Ecto neural progenitor cell (in vitro differentiated cells): ENCODE measurements at regions not wholly inside any gene's neighbourhood (a gene's known extent, or its start where the extent isn't known, plus 50 kb on each side); places are given as distances from the start of the nearest gene placed in this dataset.
"Not testable (repeated sequence)": the region's sequence is repeated elsewhere in the genome, so short reads cannot be mapped to it uniquely, and the experiment has no call there.

Experiments
- DNase-seq: peaks from one replicate; pipeline ENCODE4 v3.0.0-alpha.2; 2018; ENCODE audit warnings: low spot score

DNA sequence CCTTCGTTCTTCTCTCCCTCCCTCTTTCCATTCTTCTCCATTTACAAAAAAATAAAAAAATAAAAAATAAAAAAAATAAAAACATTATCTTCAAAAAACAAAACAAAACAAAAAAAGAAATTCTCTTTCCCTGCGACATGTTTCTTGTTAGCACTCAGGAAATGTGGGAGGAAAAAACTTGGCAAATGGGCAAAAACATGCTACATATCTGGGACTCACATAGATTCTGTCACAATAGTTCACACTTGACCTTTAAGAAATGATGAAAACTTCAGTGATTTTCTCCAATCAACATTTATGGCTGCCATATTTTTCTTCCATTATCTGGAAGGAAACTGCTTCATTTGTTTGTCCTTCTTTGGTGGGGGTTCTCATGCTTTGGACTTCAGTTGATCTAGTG lies 109.3 kb downstream of the PRKAB2 start:
- no peak for DNase-seq

GRCh38 chr1:147061880-147062279 lies 110.4 kb downstream of the PRKAB2 start:
- DNase-seq: not testable (repeated sequence)

- no peak for DNase-seq
These were observed 115.1 kb downstream of the NBPF12 start for GRCh38 chr1:147053269-147053668.

DNA sequence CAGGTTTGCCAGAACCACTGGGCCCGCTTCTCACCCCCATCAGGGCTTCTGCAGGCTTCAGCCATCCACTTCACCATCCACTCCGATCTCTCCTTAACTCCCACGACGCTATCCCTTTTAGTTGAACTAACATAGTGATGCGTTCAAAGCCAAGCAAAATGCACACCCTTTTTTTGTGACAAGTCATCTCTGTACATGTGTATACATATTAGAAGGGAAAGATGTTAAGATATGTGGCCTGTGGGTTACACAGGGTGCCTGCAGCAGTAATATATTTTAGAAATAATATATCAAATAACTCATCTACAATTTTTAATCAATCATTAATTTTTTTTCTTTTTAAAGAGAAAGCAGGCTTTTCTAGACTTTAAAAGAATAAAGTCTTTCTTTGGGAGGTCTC lies 114.6 kb downstream of the NBPF12 start:
- no peak for DNase-seq

- no peak for DNase-seq
These were observed 114.0 kb downstream of the NBPF12 start for GRCh38 chr1:147052143-147052542.

- no peak for DNase-seq
These were observed 113.0 kb downstream of the NBPF12 start for GRCh38 chr1:147051136-147051535.

- DNase-seq: no peak
These were observed 112.5 kb downstream of the NBPF12 start for GRCh38 chr1:147050654-147051053.

DNA sequence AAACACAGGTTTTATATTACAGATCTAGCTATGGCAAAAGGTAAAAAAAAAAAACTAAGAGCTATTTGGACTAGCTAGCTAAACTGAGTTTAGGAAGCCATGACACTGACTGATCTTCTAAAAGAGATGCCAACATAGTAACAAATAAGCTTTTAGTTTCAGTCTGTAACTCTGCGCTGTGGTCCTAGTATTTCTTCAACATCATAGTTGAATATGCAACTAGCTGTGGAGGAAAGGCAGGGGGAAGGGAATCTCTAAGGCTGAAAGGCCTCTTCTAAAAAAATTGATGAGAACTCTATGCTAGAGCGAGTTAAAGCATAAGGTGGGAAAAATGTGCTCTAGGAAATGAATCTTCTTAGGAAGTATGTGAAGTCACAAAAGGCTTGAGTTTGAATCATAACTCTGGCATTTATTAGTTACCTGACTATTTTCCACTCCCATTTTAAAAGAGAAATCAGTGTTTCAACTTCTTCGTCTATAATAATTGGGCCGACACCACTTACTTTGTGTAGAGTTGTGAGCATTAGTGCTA lies 108.8 kb downstream of the NBPF12 start:
- DNase-seq: not testable (repeated sequence)

GRCh38 chr1:147046189-147046862 lies 108.2 kb downstream of the NBPF12 start:
- DNase-seq: no peak
